OCI-LY1 (cell line): ENCODE measurements at regions not wholly inside any gene's neighbourhood (a gene's known extent, or its start where the extent isn't known, plus 50 kb on each side); places are given as distances from the start of the nearest gene placed in this dataset.

Source experiments
- CTCF ChIP-seq: fragments of 200-600 bp; sonication (generic), shearing (Covaris generic); IDR thresholded peaks from 2 replicates; pipeline ENCODE4 v1.5.1; 2017; ENCODE audit warnings: mild to moderate bottlenecking, antibody characterized with exemption, low read length, moderate library complexity, mixed read lengths
- EZH2 ChIP-seq: fragments of 200-600 bp; sonication (generic), shearing (Covaris generic); IDR thresholded peaks from 2 replicates; pipeline ENCODE4 v1.8.0; 2017; ENCODE audit warnings: borderline replicate concordance, mixed run types, mild to moderate bottlenecking, antibody characterized with exemption, low read length, moderate library complexity, mixed read lengths

- TF ChIP-seq EZH2 (no peak), CTCF (no peak)
Observed at GRCh38 chr5:35319333-35320002, 89.2 kb upstream of the PRLR start.
